GM21825 (cell line): ENCODE measurements at regions not wholly inside any gene's neighbourhood (a gene's known extent, or its start where the extent isn't known, plus 50 kb on each side); places are given as distances from the start of the nearest gene placed in this dataset.

ENCODE experiments used
- ATAC-seq: cut with Tn5 transposase; IDR thresholded peaks from one replicate; pipeline ENCODE4 v1.9.1; 2021; ENCODE audit warnings: mild to moderate bottlenecking, moderate library complexity; ENCODE audit not compliant: unreplicated experiment

DNA sequence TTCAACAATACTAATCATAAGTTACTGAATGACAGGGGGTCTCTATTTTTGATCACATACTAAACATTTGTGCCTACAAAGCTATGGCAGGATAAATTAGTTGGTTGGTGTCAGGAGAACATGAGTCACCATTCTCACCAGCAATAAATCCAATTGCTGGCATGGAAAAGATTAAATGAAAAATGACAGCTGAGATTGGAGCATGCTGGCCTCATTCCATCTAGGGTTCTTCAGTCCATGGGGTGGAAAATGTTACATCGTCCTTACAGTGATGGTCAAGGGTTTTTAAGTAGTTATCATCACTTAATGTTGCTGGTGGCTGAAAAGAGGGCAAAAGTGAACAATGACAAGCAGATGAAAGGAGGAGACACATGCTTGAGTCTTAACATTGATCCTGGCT, 180.1 kb upstream of the BCL6 start:
- no peak for ATAC-seq

DNA sequence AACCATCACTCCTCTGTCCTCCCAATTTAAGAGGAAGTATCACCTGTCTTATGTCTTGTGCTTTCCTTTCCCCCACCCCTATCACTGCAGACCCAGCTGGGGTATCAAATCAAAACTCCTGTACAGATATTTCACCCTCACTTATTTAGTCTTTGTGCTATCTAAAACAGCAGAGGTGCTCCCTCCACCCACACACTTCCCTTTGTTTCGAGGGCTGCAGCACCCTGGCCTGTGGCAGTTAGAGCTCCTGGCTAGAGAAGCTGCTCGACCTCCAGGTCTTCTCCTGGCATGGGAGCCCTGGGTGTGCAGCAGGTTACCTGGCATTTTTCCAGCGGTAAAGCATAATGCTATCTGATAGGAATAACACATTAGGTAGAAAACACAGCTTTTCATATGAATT, 181.4 kb upstream of the BCL6 start:
- no peak for ATAC-seq

DNA sequence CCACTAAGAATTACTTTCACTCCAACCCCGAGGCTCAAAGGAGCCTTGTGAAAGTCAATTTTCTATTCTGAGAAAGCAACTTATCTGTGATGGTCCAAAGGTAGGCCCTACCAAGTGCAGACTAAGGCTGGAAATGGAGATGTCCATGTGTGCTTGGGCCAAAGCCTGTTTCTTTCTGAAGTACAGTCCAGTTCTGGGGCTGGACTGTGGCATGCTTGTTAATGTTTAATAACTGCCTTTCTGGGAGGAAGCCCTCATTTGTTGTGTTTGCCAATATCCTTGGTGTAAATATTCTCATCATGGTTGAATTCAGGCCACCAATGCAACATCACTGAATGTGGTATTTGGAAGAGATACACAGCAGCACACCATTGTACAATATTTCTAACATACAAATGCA, 182.3 kb upstream of the BCL6 start:
- ATAC-seq, result no peak

DNA sequence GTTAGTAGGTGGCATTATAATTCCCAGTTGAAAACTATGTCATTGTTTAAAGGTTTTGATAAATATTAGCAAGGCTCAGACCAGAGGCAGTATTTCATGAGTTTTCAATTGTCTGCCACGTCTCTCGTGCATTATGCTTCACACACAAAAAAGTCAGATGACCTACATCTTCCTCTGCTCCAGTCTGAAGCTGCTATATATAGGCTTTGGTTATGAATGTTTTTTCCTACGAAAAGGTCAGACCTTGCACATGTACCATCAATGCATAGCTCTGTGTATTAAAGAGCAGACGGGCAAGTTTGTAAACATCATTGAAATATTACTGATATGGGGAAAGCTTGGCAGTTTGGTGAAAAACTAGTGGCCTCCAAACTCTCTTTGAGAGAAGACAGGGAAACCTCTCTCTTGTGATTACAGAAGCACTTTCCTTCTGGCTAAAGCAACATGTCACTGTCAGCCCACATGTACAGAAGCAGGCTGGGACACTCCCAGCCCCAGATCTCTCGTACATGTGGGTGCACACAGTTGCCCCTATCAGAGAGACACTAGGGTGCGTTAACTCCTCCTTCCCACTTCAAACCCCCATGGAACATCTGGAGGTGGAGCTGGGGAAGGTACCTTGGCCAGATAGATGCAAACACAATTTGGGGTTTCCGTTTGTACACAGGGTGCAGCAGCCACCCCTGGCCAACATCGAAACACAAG, 184.0 kb upstream of the BCL6 start:
- no peak for ATAC-seq

DNA sequence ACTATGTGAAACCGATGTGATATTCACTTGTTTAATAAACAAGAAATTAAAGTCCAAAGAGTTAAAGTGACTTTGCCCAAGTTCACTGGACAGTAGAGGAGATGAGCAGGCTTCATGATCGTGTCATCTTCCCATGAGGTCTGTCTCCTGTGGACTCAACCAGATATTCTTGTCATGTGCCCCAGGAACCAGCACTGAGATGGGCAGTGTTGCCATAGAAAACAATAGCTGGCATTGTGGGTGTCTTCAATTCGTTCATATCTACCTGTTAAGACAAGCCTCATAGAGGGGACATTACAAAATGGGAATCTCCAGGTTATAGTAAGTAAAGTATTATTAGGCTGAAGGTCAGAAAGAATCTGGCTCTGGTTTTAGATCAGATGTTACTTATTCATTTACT, 184.8 kb upstream of the BCL6 start:
- ATAC-seq, result no peak

DNA sequence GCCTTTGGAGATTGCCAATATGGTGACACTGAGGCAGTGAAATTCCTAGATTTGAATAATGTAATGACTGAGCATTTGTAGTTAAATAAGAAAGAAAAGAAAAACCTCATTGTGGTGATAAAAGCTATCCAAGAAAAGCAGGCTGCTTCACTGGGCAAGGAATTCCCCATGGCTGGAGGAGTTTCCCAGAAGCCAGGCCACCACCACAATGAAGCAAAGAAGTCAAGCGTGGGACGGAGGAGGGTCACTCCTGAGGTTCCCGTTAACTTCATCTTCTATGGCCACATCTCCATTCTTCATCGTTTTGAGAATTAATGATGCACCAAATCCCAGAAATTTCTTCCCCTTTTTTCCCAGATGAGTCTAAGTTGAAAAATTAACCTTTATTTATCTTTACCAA, 185.8 kb upstream of the BCL6 start:
- no peak for ATAC-seq

DNA sequence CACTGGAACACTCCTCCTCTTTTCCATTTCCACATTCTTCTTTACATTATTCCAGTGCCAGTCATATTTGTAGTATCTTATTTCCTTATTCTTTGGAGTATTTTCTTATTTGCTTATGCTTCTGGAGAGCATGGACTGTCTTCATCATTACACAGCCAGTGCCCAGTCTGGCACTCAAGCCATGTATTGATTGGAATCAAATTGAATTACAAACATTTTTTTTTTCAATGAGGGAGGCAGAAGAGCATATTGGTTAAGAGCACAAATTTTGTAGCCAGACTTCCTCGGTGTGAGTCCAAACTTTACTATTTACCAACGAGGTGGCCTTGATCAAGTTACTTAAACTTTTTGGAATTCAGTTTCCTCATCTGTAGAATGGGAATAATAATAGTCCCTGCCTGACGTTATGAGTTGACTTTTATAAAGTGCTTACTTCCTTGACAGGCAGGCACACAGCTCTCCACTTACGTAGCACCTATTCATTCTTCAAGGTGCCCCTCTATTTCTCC, 186.6 kb upstream of the BCL6 start:
- ATAC-seq, result no peak

DNA sequence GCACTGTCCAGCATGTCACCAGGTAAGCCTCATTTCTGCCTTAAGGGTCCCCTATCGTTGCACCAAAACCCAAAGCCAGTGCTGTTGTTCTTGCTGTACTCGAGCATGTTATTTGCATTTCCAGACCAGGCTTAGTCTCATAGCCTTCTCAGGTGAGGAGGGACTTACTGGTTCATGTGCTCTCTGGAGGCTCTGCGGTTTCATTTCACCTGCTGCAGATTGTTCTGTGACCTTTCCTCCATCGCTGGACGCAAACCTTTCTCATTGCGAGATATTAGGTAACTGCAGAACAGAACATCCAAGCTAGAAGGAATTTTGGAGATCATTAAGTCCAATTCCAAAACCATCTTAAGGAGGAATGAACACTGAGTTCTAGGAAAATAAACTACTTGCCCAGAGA, 187.3 kb upstream of the BCL6 start:
- no peak for ATAC-seq

DNA sequence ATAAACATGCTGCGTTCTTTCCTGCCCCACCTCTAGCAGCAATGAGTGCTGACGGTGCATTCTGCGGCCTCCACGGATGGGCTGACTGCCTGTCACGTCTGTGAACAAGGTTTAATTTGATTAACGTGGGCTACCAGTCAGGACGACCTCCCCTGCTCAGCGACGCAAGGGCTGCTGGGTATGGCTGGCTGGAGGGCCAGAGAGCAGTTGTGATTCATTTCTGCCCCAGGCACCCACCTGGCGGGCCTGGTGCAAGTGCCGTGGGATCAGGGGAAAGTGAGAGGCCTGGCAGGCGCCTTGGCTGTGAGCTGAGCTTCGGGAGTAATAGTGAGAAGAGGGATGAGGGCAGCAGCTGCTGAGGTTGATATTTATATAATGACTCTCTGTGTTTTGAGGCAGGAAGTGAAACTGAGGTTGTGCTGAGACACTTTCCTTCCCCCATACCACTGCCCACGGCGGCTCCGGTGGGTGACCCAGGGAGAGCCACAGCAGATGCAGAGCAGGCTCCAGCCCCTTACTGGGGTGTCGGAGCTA, 190.4 kb upstream of the BCL6 start:
- peak; percentile 97 for ATAC-seq

DNA sequence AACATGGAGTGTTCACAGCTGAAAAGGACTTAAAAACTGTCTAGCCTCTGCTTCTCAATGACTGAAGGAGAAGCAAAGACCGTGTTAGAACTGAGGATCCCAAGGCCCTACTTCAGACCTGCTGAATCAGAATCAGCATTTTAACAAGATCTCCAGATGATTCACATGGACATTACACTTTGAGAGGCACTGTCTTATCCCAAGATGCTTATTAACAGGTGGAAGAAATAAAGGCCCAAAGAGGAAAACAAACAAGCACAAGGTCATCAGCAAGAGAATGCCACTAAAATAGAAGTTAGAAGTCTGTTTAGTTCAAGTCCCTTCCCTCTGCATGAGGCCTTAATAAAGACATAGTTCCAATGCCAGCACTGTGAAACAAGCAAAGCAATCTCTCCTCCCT, 191.4 kb upstream of the BCL6 start:
- no peak for ATAC-seq

DNA sequence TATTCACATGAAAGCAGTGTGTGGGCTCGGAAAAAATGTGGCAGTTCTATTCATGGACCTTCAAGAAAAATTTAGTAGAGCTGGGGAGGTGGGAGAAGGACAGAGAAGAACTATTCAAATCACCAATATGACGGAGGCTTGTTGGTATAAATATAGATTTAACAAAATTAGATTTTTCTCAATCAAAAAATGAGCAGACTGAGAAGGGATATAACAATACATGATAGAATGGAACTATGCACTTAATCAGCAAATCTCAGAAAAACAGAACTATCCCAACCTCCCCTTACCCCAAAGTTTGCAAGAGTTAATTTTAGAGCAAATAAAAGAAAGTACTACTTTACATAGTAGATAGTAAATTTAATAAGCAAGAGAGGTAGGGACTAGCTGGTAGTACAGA, 194.6 kb upstream of the BCL6 start:
- no peak for ATAC-seq

DNA sequence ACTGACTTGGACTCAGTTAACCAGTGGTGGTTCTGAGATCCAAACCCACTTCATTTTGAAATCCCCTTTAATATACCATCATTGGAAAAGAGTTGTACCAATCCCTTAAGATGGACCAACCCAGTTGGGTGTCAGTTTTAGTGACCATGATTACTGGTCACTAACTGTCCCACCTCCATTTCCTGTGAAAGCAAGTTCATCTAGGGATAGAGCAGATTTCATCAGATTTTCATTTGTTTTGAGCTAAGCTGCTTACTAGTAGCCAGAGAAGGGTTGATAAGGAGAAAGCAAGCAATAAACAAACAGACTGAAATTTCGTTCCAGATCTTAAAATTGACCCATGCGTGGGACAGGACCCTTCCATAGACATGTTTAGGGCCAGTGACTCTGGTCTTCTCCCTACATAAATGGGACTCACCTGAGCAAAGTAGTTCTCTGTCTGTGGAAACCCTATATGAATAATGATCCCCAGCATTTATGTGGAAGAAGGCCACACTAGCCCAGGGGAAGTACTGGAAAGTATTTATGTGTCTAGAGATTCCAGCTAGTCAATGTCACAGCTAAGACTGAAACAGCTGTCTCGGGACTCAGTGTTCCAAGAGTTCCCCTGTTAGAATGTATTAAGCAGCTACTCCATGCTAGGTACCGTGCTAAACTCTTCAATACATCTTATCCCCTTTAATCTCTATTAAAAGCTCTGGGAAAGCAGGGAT, 196.0 kb upstream of the BCL6 start:
- no peak for ATAC-seq

DNA sequence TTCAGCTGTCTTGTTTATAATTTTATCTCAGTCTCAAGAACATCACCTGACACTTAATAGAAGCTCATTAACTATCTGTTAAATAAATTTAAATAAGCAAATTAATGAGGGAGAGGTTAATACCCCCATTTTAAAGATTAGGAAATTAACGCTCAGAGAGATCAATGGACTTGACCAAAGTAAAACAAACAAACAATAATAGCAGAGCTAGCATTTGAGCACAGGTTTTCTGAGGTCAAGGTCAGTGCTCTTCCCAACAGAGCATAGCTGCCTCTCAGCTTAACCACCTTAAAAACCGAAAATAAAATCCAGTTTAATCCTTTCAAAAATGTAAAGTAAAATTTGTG, 196.6 kb upstream of the BCL6 start:
- no peak for ATAC-seq

DNA sequence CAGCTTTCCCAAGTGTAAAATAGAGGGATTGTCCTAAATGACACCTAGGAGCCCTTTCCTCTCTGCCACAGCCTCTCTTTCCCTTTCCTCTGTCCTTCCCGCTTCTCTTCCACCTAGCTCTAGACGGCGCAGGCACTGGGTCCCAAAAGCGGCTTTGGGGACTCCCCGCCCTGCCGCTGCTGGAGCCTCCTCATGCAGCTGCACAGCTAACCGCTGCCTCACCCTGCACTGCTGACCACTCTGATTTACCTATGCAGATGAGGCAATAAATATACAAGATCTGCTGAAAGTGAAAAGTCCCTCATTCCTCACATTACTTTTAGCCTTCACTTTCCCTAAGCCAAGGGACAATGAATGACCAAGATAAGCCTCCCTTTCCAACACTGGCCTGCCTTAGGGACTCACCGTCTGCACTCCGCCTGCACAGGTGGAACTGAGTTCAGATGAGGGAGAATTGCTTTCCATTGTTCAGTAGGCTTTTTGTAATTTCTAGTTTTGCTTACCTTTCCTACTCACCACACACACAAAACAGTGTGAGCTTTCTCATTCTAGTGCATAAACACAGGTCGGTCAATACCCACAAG, 197.5 kb upstream of the BCL6 start:
- ATAC-seq, result peak; percentile 69

DNA sequence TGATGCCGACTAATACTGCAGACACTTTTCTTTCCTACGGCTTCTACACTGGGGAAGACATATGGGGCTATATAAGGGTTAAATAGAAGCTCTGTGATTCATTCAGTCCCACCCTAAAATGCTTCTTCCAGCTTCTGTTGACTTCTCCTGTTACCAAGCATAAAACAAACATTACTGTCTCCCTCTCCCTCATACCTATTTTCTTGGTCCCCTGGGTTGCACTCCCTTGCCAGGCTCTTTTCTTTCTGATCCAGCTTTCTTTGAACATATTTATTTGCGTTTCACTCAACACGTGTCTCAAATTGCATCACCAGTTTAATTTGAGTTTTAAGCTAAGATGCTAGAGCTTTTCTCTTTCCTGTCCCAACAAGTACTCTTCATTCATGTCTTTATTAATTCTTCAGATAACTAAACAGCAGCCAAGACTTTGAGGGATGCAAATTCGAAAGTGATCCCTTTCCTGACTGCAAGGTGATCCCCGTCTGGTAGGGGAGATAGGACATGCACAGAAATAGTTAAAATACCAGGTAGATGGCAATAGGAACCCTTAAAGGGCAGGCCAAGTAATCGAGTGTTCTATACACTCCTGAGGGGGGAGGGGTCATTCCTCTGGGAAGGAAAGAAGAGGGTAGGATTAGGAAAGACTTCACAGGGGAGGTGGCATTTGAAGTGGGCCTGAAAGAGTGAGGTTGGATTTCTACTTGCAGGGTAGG, 198.6 kb upstream of the BCL6 start:
- ATAC-seq, result no peak

DNA sequence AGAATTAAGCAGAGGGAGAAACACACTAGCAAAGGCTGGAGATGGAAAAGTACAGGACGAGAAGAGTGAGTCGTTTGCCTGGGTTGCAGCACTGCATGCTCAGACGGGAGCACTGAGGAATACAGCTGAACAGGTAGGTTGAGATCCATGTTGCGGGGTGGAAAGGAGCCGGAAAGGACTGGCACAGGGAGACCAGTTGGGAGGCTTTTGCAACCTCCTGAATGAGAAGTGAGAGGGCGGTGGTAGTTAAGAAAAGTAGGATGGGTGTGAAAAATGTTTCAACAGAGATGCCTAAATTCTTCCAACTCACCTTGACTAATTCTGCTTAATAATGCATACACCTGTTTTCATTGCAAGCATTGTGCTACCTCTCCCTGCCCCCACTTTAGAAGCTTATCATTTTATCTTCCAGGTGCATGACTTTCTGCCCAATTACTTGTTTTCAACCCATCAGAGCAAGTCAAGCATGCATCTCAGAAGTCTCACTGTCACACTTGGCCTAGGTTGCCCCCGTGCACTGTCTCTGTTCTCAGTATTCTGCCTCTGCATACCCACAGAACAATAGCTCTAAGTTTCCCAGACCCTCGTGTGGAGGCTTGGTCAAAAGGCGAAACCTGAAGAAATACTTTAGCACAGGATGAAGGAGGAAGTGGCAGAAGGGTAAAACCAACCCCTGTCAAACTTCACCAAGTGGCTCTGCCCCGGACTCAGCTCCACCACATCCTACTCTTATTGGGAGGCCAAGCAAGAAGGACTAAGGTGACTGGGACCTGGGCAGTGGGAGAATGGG, 199.3 kb upstream of the BCL6 start:
- no peak for ATAC-seq

DNA sequence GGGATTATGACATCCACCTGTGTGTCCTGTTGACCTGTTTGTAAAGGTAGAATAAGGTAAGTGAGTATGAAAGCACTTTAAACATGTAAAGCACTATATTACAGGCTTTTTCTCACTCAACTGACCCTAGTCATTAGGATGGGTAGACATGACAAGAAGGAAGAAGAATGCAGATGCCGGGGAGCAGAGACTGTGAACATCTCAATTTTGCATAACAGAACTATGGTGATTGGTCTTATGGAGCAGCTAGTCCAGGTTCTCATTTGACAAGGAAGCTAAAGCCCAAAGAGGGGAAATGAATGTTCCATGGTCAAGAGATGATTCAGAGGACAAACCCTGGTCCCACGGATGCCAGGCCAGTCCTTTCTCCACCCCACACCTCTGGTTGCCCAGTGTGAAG, 200.1 kb upstream of the BCL6 start:
- ATAC-seq, result no peak

DNA sequence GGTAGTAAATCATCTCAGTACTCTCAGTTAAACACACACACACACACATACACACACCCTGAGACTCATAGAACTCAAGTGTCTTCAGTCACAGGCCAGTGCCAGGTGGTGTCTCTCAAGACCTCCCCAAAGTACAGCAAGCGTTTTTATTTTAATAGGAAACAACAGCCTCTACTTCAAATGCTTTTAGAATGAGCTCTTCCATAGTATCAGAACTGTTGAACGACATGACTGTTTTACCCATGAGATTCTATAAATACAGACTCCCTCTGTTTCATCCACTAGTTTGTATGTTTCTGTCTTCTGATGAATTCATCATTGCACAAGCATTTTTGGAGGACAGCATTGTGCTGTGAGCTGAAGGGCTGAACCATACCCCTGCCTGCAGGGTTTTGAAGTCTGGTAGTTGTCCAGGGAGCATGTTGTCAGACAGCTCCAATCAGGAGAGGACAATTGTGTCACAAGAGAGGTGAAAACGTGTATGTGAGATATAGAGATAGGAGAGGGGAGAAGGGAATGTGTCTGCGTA, 201.0 kb upstream of the BCL6 start:
- ATAC-seq, result no peak

DNA sequence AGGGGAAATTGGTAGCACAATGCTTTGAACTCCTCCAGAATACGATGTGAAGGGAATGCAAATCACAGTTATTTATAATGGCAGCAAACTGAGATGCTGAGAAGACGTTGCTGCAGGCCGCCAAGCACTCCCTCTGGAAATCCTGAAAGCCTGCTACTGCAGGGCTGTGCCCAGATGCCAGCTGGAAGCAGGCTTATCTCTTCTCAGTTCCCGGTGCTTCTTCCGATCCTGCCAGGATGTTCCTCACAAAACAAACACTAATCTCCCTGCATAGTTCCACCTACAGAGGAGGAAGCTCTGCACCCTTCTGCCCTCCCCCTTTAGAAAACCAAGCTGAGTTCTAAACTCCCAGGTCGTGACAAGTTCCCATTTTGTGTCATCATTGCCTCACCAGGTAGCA, 201.7 kb upstream of the BCL6 start:
- ATAC-seq, result no peak

DNA sequence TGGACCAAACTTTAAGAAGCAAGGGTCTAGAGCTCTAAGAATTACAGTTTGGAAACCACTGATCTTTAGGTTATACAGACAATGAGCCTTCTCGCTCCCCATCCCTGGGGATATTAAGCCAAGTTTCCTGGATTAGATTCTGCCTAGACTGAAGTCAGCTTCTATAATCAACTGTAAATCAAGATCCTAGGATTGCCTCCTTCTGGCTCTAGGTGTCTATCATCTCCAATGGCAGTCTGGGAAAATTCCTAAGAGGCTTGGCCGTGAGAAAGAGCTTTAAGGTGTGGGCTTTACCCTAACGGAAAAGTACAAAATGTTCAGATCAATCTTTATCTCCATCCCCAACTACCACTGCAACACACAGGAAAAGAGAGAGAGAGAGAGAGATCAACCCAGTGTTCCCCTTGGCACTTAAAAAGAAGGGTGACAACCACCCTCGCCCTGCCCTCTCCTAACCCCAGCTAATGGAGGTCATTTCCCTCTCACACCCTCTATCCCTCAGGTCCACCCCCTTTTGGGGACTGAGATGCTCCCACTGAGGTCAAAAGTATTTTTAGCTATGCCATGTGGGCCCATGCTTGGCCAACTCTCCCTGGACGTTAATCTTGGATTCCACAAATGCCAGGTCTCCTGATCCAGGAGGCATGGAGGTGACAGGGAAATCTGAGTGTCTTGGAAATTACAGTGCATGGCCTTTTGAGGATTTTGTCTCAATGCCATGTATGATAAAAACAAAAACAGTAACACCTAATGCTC, 202.8 kb upstream of the BCL6 start:
- ATAC-seq, result no peak
